IPS-NIHi11 (cell line): ENCODE measurements at regions not wholly inside any gene's neighbourhood (a gene's known extent, or its start where the extent isn't known, plus 50 kb on each side); places are given as distances from the start of the nearest gene placed in this dataset.

Source experiments
- DNase-seq: peaks from one replicate; pipeline ENCODE4 v3.0.0; 2012; ENCODE audit warnings: mixed read lengths, low spot score

DNA sequence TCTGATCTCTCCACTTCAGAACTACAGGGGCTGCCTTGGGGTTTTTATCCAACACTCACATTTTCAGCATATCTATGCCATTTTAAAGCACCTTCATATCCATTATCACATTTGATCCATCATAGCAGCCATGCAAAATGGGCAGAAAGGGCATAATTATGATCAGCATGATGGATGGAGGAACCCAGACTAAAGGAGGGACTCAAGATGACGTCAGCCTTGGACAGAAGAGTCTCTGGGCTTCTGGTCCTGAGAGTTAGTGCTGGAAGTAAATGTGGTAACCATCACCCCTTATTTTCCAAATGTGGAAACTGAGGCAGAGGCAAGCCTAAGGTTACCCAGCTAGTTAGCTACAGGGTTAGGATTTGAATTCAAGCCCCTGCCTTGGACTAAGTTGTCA lies 273.1 kb downstream of the DRD1 start:
- no peak for DNase-seq

DNA sequence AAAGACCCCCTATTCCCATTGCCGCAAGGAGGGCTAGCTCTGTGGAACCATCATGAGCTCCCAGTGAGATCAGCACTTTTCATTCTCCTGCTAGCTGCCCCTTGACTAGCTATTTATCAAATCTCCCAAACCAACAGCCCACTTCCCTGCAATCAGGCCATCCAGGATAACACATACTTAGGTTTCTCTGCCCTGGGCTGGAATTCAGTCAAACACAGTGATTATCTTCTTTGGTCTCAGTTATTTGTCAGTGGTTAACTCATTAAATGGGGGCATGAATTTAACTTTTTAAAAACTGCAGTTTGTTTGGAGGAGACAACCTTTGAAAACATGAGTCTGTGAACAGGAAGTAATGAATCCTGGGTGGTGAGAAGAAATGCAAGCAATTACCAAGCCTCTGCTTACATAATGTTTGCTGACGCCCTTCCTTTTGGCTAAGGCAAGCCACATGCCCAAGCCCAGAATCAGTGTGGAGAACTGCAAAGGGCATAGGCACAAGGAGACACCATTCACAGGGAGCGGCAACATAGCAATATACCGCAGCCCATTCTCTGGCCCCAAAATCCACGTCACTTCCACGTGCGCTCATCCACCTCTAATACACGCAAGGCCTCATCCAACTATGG lies 275.0 kb downstream of the DRD1 start:
- no peak for DNase-seq

- no peak for DNase-seq
Observed at GRCh38 chr5:175166026-175166425, 278.0 kb downstream of the DRD1 start.

DNA sequence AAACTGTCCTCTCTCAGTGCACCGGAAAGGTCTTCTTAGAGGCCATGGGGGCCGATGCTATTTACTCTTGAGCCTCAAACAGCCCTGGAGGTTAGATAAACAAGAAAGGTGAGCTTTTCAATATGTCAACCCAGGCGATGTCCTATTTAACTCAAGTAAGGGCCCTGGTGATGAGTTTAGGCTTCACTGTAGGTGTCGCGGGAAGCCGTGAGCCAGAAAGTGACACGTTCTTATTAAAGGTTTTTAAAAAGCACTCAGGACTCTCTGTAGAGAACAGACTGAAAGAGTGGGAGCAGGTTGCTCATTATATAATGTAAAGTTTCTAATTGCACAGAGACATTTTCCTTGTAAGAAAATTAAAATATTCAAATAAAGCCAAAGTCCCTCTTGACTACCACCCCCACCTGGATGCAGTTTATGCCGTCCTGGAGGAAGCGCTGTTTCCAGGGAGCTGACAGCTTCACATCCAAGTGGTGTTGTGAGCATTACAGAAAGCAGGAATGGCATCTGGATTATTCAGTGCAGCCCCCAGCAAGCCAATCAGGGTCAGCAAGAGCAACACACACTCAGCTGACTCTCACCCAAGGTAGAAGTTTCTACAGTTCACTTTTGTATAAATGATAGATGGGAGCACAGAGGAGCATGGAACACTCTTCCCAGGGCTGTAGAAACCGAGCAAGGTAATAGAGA lies 280.3 kb downstream of the DRD1 start:
- DNase-seq, result no peak

- DNase-seq, result no peak
Observed at GRCh38 chr5:175162036-175162435, 281.9 kb downstream of the DRD1 start.

- no peak for DNase-seq
Observed at GRCh38 chr5:175159956-175160355, 284.0 kb downstream of the DRD1 start.

DNA sequence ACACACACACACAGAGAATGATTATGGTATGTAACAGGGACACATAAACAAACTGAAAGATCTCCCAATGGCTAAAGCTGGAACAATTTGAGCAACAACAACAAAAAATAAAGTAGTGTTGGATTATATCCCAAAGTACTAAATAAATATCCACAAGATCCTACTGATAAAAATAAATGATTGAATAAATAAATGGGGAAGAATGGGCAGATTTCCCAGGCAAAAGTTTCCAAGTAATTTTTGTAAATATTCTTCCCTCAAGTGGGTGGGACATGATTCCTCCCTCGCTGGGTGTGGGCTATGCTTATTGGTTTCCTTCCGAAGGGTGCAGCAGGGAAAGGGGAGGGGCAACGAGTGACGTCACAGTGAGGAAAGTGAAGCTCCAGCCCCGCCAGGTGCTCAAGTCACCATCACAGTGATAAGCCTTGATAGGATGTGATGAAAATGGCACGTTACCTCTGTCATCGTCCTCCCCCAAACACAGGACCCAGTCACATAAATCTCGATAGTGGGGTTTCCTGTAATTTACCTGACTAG lies 295.3 kb downstream of the DRD1 start:
- DNase-seq, result no peak

- DNase-seq, result no peak
Observed at GRCh38 chr5:175146733-175147132, 297.2 kb downstream of the DRD1 start.

DNA sequence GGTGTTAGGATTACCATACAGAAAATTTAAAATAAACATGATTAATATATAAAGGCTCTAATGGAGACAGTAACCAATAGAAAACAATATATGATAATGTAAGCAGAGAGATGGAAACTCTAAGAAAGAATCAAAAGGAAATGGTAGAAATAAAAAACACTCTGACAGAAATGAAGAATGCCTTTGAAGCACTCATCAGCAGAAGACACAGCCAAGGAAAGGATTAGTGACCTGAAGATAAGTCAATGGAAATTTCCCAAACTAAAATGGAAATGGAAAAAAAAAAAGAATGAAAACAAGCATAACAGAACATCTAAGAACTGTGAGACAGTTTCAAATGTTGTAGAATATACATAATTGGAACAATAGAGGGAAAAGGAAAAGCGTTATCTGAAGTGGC lies 302.6 kb downstream of the DRD1 start:
- no peak for DNase-seq

GRCh38 chr5:175133185-175133584 lies 310.8 kb downstream of the DRD1 start:
- peak; percentile 18 for DNase-seq

DNA sequence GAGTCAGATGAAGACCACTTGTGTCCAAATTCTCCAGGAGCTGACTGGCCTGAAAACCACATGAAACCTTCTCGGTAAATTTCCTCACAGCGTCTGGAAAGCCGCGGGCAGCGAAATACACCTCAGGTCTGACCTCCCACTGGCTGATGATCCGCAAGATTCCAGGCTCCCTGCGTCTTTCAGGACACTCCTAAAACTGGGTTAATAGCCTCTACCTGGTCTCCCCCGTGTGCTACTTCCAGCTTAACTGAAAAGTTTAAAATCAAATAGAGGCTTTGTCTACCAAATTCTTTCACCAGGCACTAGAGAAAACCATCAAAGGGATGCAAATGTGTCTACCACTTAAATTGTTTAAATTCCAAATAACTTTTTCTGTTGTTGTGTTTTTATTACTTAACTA lies 312.6 kb downstream of the DRD1 start:
- DNase-seq, result peak; percentile 36

DNA sequence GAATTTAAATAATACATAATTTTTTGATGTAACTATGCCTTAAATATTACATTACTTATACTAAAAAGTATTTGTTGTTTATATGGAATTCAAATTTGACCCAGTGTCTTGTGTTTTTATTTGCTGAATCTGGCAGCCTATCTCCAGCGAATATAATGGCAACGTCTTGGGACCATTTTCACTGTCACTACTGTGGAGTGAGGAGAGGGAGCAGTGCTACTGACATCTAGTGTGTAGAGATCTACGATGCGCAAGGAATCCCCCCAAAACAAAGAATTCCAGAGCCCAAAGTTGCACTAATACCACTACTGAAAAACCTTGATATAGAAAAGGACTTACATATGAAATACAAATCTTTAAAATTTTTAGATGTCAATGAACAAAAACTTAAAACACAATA lies 314.4 kb downstream of the DRD1 start:
- DNase-seq, result no peak

GRCh38 chr5:175129121-175129520 lies 314.9 kb downstream of the DRD1 start:
- no peak for DNase-seq

GRCh38 chr5:175124821-175125220 lies 319.2 kb downstream of the DRD1 start:
- DNase-seq, result no peak

DNA sequence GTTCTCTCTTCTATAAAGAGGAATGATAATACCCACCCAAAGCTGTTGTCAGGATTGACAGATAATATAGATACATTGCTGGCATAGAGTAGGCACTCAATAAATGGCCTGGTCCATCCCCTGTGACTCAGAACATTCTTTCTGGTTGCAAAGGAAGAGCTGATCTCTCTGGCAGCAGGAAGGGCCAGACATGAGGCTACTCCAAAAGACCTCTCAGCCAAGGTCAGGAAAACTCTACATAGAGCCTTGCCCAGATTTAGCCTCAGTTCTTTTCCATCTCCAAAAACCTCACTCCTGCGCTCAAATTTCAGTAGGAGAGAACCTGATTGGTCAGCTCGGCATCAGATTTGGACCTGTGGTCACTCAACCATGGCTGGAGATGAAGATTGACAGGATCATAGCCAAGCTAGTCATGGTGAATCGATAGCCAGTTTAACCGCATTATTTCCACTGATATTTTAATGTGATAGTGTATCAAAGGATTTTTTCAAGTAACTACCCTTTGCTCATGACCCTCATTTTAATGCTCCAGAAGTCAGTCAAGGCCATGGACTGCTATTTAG lies 319.6 kb downstream of the DRD1 start:
- no peak for DNase-seq

- DNase-seq, result no peak
Observed at GRCh38 chr5:175123542-175123941, 320.4 kb downstream of the DRD1 start.

DNA sequence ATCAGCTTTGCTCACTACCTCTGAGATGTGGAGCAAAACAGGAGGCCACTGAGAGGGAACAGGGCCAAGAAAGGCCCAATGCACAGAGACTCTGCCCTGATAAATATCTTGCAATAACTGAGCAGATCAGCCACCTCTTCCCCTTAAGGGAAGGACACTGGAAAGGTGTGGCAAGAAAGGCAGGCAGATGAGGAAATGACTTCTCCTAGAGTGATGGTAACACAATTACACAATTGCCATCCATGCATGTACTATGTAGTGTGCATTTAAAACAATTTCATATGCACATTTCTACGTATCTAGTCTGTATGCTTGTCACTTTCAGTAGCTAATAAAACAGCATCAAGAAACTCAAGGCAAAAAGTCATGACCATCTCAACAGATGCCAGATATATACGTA lies 322.5 kb downstream of the DRD1 start:
- DNase-seq, result no peak

DNA sequence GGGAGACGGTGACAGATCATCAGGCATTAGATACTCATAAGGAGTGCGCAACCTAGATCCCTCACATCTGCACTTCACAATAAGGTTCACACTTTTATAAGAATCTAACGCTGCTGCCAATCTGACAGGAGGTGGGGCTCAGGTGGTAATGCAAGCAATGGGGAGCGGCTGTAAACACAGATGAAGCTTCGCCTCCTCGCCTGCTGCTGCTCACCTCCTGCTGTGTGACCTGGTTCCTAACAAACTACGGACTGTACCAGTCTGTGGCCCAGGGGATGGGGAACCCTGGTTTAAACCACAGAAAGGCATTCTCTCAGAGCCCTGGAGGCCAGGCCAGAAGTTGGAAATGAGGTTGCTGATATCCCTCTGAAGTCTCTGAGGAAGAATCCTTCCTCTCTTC lies 323.6 kb downstream of the DRD1 start:
- DNase-seq, result no peak

GRCh38 chr5:175118700-175119309 lies 325.2 kb downstream of the DRD1 start:
- DNase-seq, result peak; percentile 26

GRCh38 chr5:175116466-175117048 lies 327.4 kb downstream of the DRD1 start:
- no peak for DNase-seq

- DNase-seq, result no peak
Observed at GRCh38 chr5:175115831-175116230, 328.2 kb downstream of the DRD1 start.

GRCh38 chr5:175113947-175114346 lies 330.0 kb downstream of the DRD1 start:
- DNase-seq, result no peak
